AG04450 (cell line): ENCODE measurements at regions not wholly inside any gene's neighbourhood (a gene's known extent, or its start where the extent isn't known, plus 50 kb on each side); places are given as distances from the start of the nearest gene placed in this dataset.
"Not testable (repeated sequence)": the region's sequence is repeated elsewhere in the genome, so short reads cannot be mapped to it uniquely, and the experiment has no call there.

ENCODE experiments used
- CTCF ChIA-PET: fragments of 300-600, 350-600 bp; formaldehyde crosslinking; extraction: SDS; loops from one replicate; lab custom pipeline; 2022; ENCODE audit warnings: antibody characterized with exemption, inconsistent platforms; lab: Charles Lee
- POLR2A ChIA-PET: fragments of 350-600 bp; formaldehyde crosslinking; extraction: SDS; loops from one replicate; lab custom pipeline; 2021; ENCODE audit warnings: antibody characterized with exemption, inconsistent platforms; lab: Yijun Ruan, JAX
- DNase-seq: peaks from one replicate; pipeline ENCODE4 v3.0.0-alpha.2; 2011; ENCODE audit warnings: low read depth, low spot score
- H3K27ac ChIP-seq: one replicate; pipeline ENCODE4 v1.5.1; 2012; ENCODE audit warnings: low read depth, low read length, control low read depth
- H3K27me3 ChIP-seq: one replicate; pipeline ENCODE4 v1.6.0; 2012; ENCODE audit warnings: low read length; ENCODE audit not compliant: control insufficient read depth, insufficient read depth
- H3K4me3 ChIP-seq: 2 replicates; pipeline ENCODE4 v1.5.1; 2011; ENCODE audit warnings: mild to moderate bottlenecking, low read depth, low read length, control low read depth
- H3K9me3 ChIP-seq: 2 replicates; pipeline ENCODE4 v1.5.1; 2012; ENCODE audit warnings: low read length; ENCODE audit not compliant: control insufficient read depth, insufficient read depth
- TF ChIP-seq, protein P1 (sequence below): IDR thresholded peaks from 2 replicates; pipeline ENCODE4 v1.5.1; 2011; ENCODE audit warnings: low read depth, low read length, control low read depth, inconsistent platforms

DNA sequence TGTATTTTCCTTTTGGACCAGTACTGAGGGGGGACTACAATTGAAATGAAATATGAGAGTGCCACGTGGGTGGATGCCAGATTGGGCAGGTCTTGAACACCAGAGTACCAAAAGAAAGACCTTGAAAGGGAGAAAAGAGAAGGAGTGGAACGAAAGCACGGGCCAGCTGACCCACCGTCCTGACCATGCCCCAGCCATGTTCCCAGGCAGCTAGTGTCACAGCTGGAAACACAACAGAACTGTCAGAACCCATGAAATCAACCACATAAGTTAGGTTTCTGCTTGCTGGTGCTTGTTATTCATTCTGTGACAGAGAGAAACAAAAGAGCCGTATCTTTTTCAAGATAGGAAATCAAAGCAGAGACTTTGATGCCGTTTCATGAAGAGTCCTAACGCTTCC lies 268.8 kb downstream of the MEX3B start:
- Histone ChIP-seq H3K9me3 (no peaks in the 10 kb centered on the region; the same call in 1 of the 2 replicates), H3K27me3 (peaks cover 5% of the 10 kb centered on the region), H3K27ac (no peak overlapping the region), H3K4me3 (no peak overlapping the region)
- DNase-seq, result no peak
- ChIA-PET POLR2A (no interaction called here), CTCF (no interaction called here)
- TF ChIP-seq, protein P1, sequence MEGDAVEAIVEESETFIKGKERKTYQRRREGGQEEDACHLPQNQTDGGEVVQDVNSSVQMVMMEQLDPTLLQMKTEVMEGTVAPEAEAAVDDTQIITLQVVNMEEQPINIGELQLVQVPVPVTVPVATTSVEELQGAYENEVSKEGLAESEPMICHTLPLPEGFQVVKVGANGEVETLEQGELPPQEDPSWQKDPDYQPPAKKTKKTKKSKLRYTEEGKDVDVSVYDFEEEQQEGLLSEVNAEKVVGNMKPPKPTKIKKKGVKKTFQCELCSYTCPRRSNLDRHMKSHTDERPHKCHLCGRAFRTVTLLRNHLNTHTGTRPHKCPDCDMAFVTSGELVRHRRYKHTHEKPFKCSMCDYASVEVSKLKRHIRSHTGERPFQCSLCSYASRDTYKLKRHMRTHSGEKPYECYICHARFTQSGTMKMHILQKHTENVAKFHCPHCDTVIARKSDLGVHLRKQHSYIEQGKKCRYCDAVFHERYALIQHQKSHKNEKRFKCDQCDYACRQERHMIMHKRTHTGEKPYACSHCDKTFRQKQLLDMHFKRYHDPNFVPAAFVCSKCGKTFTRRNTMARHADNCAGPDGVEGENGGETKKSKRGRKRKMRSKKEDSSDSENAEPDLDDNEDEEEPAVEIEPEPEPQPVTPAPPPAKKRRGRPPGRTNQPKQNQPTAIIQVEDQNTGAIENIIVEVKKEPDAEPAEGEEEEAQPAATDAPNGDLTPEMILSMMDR, result no peak

DNA sequence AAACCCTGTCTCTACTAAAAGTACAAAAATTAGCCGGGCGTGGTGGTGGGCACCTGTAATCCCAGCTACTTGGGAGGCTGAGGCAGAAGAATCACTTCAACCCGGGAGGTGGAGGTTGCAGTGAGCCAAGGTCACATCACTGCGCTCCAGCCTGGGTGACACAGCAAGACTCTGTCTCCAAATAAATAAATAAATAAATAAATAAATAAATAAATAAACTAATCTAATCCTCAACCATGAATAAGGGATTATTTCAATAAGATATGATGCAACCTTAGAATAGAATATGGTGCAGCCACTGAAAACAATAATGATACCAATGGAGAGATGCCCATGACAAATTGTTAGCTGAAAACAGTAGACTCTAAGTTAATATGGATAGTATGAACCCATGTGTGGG lies 270.0 kb downstream of the MEX3B start:
- H3K4me3 ChIP-seq, H3K9me3 ChIP-seq, H3K27ac ChIP-seq, CTCF ChIA-PET, POLR2A ChIA-PET, DNase-seq, H3K27me3 ChIP-seq: not testable (repeated sequence)

DNA sequence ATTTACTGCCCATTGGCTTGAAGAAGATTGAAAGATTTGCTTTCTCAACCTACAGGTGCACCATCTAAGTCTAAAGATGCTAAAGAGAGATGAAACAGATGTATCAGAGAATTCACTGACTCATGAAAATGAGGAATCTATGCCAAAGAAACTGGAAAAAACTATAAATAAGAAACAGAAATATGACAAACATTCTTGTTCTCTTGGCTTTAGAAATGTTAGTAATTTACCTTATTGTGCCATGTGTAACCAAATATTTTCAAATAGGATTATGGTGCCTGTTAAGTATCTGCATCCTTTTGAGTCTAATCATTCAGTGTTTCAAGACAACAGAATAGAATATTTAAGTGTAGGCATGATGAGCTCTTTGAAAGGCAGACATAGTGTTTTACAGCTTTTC lies 271.5 kb downstream of the MEX3B start:
- DNase-seq, result no peak
- H3K9me3 ChIP-seq, result no peaks in the 10 kb centered on the region; the same call in 1 of the 2 replicates
- TF ChIP-seq, protein P1, result no peak
- CTCF ChIA-PET, result interaction anchor here (0.9 kb wide), 1 partner anchor 69 kb away, joined by 3 read pairs; no protein-coding TSS in a partner anchor
- no peak overlapping the region for H3K27ac ChIP-seq
- POLR2A ChIA-PET, result no interaction called here
- no peak overlapping the region for H3K4me3 ChIP-seq
- peaks cover 5% of the 10 kb centered on the region for H3K27me3 ChIP-seq

DNA sequence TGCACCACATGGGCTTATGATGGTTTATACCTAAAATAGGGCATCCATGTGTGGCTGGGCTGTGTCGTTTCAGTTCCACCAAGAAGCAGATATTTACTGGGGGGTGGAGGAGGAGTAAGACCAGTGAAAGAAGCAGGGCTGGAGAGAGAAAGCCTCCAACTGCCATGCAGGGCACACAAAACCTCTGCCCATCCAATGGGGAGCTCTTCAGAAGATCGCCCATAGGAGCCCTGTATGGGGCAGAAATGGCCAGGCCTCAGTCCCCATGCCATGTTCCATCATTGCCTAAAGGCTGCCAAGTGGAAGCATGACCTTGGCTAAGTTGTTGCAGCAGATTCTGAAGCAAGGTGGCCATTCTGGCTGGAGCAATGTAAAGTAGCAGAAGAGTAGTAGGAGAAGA lies 277.0 kb downstream of the MEX3B start:
- Histone ChIP-seq H3K27me3 (peaks cover 7% of the 10 kb centered on the region), H3K9me3 (no peaks in the 10 kb centered on the region; the same call in 1 of the 2 replicates), H3K4me3 (no peak overlapping the region), H3K27ac (no peak overlapping the region)
- no peak for DNase-seq
- POLR2A ChIA-PET, result no interaction called here
- CTCF ChIA-PET, result no interaction called here
- TF ChIP-seq, protein P1, result no peak

DNA sequence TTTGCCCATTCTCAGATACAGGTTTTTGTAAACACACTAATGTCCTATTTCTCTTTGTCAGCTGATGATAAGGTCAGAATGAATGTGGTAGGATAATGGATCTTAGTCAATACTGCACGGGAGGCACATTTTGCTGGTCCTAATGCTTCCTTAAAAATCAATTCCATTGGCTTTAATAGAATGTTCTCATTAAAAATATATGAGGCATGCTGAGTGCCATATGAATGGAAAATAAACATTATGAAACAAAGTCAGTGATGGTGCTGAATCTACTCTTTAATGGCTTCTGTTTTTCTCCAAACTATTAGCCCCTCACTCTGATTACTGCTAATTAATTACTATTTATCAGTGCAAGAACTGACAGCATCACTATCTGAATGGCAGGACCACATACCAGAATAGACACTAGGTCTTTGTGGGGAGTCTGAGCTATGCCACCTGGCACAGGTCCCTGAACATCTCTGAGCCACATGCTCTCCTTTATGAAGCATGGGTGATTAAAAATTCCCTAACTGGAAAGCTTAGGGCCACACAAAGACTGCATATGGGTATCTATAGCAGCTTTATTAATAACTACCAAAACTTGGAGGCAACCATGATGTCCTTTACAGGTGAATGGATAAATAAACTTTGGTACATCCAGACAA lies 278.9 kb downstream of the MEX3B start:
- POLR2A ChIA-PET, result no interaction called here

More for the DNA sequence above, 278.9 kb downstream of the MEX3B start:
- peaks cover 7% of the 10 kb centered on the region for H3K27me3 ChIP-seq
- H3K9me3 ChIP-seq, result no peaks in the 10 kb centered on the region
- no peak overlapping the region for H3K4me3 ChIP-seq
- DNase-seq, result no peak
- CTCF ChIA-PET, result no interaction called here
- TF ChIP-seq, protein P1, result no peak
- no peak overlapping the region for H3K27ac ChIP-seq
